Tibial nerve (tissue), 4 donors: ENCODE measurements at regions not wholly inside any gene's neighbourhood (a gene's known extent, or its start where the extent isn't known, plus 50 kb on each side); places are given as distances from the start of the nearest gene placed in this dataset.

Experiments
- DNase-seq, 2 donors: peaks; one replicate each; pipeline ENCODE4 v3.0.0-alpha.2; 2019; ENCODE audit warnings: low spot score in 2 of 2
- H3K27ac ChIP-seq, 4 donors: fragments of 200-600 bp; sonication (generic) in 3 of 4; one replicate each; pipeline ENCODE4 v1.5.1; 2017 to 2019; ENCODE audit warnings: mild to moderate bottlenecking in 1 of 4
- H3K27me3 ChIP-seq, 2 donors: fragments of 200-600 bp; sonication (generic) in 1 of 2; one replicate each; pipeline versions ENCODE4 v1.5.1 to v1.6.0; 2017 to 2019
- H3K36me3 ChIP-seq, 3 donors: fragments of 200-600 bp; sonication (generic); one replicate each; pipeline ENCODE4 v1.5.1; 2018 to 2019
- H3K4me1 ChIP-seq, 4 donors: fragments of 200-600 bp; sonication (generic) in 3 of 4; one replicate each; pipeline ENCODE4 v1.5.1; 2017 to 2019
- H3K4me3 ChIP-seq, 4 donors: fragments of 200-600 bp; sonication (generic) in 3 of 4; one replicate each; pipeline ENCODE4 v1.5.1; 2017 to 2019; ENCODE audit warnings: mild to moderate bottlenecking in 1 of 4, moderate library complexity in 1 of 4
- H3K9me3 ChIP-seq, 4 donors: fragments of 200-600 bp; sonication (generic) in 3 of 4; one replicate each; pipeline ENCODE4 v1.5.1; 2017 to 2019
- EP300 ChIP-seq, 2 donors: sonication (generic); formaldehyde crosslinking; IDR thresholded peaks; one replicate each; pipeline ENCODE4 v1.6.1; 2017; ENCODE audit warnings: antibody characterized with exemption in 2 of 2, mild to moderate bottlenecking in 1 of 2
- POLR2A ChIP-seq, 2 donors: fragments of 450-650 bp; IDR thresholded peaks; one replicate each; pipeline ENCODE4 v1.6.1; 2017; ENCODE audit warnings: antibody characterized with exemption in 2 of 2, mild to moderate bottlenecking in 2 of 2, moderate library complexity in 2 of 2
- WGBS, 2 donors: methylation state at CpG; one replicate each; pipeline ENCODE4 v1.1.5; 2018; 5-methylcytosine and 5-hydroxymethylcytosine counted together
- TF ChIP-seq, protein P1 (sequence below), 5 experiments: fragments of 200-600 bp in 3 of 5; fragments of 450-650 bp in 2 of 5; sonication (generic) in 3 of 5; IDR thresholded peaks; one replicate each; pipeline ENCODE4 v1.5.1; 2016 to 2019; ENCODE audit warnings: antibody characterized with exemption in 5 of 5, mild to moderate bottlenecking in 3 of 5, moderate library complexity in 2 of 5

- H3K9me3 ChIP-seq: no peaks in the 10 kb centered on the region
- DNase-seq: no peak
These were observed 68.3 kb upstream of the TBC1D5 start for GRCh38 chr3:17810759-17811158.

DNA sequence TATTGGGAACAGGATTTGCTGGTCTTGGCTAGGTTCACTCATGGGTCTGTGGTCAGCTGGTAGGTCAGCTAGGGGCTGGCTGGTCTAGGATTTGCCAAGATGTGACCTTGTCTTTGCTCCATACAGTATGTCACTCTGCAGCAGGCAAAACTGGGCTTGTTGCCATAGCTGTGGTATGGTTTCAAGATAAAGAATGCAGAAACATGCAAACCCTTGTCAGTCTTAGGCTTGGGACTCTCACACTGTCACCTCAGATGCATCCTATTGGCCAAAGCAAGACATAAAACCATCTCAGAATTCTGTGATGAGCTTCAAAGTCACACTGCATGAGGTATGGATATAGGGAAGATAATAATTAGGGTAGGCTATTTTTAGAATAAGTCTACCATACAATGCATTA lies 66.6 kb upstream of the TBC1D5 start:
- Histone ChIP-seq H3K4me1 (no peaks in the 10 kb centered on the region), H3K27me3 (no peaks in the 10 kb centered on the region), H3K27ac (no peak overlapping the region), H3K4me3 (no peak overlapping the region), H3K36me3 (no peaks in the 10 kb centered on the region), H3K9me3 (no peaks in the 10 kb centered on the region)
- TF ChIP-seq POLR2A (IDR thresholded peaks at IDR 0.05): no peak
- TF ChIP-seq, protein P1, sequence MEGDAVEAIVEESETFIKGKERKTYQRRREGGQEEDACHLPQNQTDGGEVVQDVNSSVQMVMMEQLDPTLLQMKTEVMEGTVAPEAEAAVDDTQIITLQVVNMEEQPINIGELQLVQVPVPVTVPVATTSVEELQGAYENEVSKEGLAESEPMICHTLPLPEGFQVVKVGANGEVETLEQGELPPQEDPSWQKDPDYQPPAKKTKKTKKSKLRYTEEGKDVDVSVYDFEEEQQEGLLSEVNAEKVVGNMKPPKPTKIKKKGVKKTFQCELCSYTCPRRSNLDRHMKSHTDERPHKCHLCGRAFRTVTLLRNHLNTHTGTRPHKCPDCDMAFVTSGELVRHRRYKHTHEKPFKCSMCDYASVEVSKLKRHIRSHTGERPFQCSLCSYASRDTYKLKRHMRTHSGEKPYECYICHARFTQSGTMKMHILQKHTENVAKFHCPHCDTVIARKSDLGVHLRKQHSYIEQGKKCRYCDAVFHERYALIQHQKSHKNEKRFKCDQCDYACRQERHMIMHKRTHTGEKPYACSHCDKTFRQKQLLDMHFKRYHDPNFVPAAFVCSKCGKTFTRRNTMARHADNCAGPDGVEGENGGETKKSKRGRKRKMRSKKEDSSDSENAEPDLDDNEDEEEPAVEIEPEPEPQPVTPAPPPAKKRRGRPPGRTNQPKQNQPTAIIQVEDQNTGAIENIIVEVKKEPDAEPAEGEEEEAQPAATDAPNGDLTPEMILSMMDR (IDR thresholded peaks at IDR 0.05): no peak
- no peak for DNase-seq

More at GRCh38 chr3:17810759-17811158, 68.3 kb upstream of the TBC1D5 start:
- Histone ChIP-seq H3K36me3 (no peaks in the 10 kb centered on the region), H3K27me3 (no peaks in the 10 kb centered on the region), H3K4me1 (no peaks in the 10 kb centered on the region), H3K27ac (no peak overlapping the region), H3K4me3 (no peak overlapping the region)
- no peak for TF ChIP-seq POLR2A (IDR thresholded peaks at IDR 0.05)
- TF ChIP-seq EP300 (IDR thresholded peaks at IDR 0.05): no peak
- TF ChIP-seq, protein P1 (IDR thresholded peaks at IDR 0.05): no peak

GRCh38 chr3:17806876-17807275 lies 64.4 kb upstream of the TBC1D5 start:
- H3K36me3 ChIP-seq: no peaks in the 10 kb centered on the region
- H3K4me3 ChIP-seq: no peak overlapping the region
- DNase-seq: no peak
- H3K27me3 ChIP-seq: no peaks in the 10 kb centered on the region
- H3K27ac ChIP-seq: no peak overlapping the region
- H3K9me3 ChIP-seq: no peaks in the 10 kb centered on the region
- WGBS, 2 donors: 83 to 85% methylated on average over 1 of the region's 1 CpG
- no peak for TF ChIP-seq POLR2A (IDR thresholded peaks at IDR 0.05)
- TF ChIP-seq, protein P1 (IDR thresholded peaks at IDR 0.05): no peak
- no peak for TF ChIP-seq EP300 (IDR thresholded peaks at IDR 0.05)
- H3K4me1 ChIP-seq: no peaks in the 10 kb centered on the region

DNA sequence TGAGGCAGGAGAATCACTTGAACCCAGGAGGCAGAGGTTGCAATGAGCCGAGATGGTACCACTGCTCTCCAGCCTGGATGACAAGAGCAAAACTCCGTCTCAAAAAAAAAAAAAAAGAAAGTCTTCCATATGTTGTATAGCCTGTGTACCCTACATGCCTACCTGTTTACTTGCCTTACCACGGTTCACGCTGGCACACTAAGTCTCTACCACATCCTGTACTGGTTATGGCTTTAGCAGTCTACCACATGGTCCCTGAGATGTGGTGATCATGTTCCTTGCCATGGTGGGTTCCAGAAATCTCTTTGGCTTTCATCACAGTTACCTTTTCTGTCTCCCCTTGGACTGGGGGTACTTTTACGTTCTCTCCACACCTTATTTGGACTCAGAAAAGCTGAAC lies 63.8 kb upstream of the TBC1D5 start:
- Histone ChIP-seq H3K4me3 (no peak overlapping the region), H3K27me3 (no peaks in the 10 kb centered on the region), H3K9me3 (no peaks in the 10 kb centered on the region), H3K4me1 (no peaks in the 10 kb centered on the region), H3K36me3 (no peaks in the 10 kb centered on the region), H3K27ac (no peak overlapping the region)
- TF ChIP-seq, protein P1 (IDR thresholded peaks at IDR 0.05): no peak
- no peak for TF ChIP-seq EP300 (IDR thresholded peaks at IDR 0.05)
- TF ChIP-seq POLR2A (IDR thresholded peaks at IDR 0.05): no peak
- DNase-seq: no peak
- WGBS, 2 donors: 92 to 93% methylated on average over 5 of the region's 5 CpGs

DNA sequence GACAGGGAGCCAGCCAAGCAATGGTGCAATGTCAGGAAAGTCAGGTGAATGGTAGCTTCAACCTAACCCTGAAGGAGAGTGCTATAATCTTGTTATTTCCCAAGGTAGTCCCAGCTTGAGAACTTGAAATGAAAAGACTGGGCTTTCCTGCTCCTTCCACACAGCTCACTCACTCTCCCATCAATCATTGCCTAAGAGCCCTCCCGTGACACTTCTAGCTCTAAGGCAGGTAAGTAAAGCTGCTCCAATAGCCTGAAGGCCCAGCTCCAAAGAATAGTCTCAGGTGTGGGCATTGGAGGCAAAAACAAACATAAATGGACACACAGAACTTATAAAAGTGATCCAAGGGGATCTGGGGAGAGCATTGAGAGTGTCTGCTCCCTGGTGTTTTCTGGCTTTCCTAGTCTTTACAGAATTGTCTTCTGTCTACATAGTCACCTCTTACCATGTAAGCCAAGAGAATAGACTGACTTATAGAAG lies 63.1 kb upstream of the TBC1D5 start:
- Histone ChIP-seq H3K27me3 (no peaks in the 10 kb centered on the region), H3K36me3 (no peaks in the 10 kb centered on the region), H3K4me3 (no peak overlapping the region), H3K27ac (no peak overlapping the region), H3K4me1 (no peaks in the 10 kb centered on the region), H3K9me3 (no peaks in the 10 kb centered on the region)
- no peak for DNase-seq
- 76 to 83% methylated on average over 1 of the region's 1 CpG for WGBS, 2 donors
- TF ChIP-seq, protein P1 (IDR thresholded peaks at IDR 0.05): no peak
- no peak for TF ChIP-seq EP300 (IDR thresholded peaks at IDR 0.05)
- no peak for TF ChIP-seq POLR2A (IDR thresholded peaks at IDR 0.05)
